Stimulated activated CD4-positive, alpha-beta T cell treated with anti-CD3 and anti-CD28 coated beads, Interleukin-1b, Interleukin-23, amount 100 ng/mL, for 1 hour (primary cell): ENCODE measurements at regions not wholly inside any gene's neighbourhood (a gene's known extent, or its start where the extent isn't known, plus 50 kb on each side); places are given as distances from the start of the nearest gene placed in this dataset.
"Not testable (repeated sequence)": the region's sequence is repeated elsewhere in the genome, so short reads cannot be mapped to it uniquely, and the experiment has no call there.

Experiments
- DNase-seq, 2 donors: peaks; one replicate each; pipeline ENCODE4 v3.0.0-alpha.2; 2020; ENCODE audit warnings: low read depth in 2 of 2

GRCh38 chr6:158920311-158920905 is 79.6 kb downstream of the RSPH3 start:
- DNase-seq = no peak

- no peak for DNase-seq
Observed at GRCh38 chr6:158919865-158920264, 80.1 kb downstream of the RSPH3 start.

GRCh38 chr6:158916617-158917016 is 83.4 kb downstream of the RSPH3 start:
- DNase-seq = no peak

GRCh38 chr6:158914923-158915322 is 85.1 kb downstream of the RSPH3 start:
- DNase-seq = no peak

- no peak for DNase-seq
Observed at GRCh38 chr6:158913580-158913979, 86.4 kb downstream of the RSPH3 start.

GRCh38 chr6:158912655-158913054 is 87.3 kb downstream of the RSPH3 start:
- no peak for DNase-seq

GRCh38 chr6:158911746-158912480 is 88.1 kb downstream of the RSPH3 start:
- DNase-seq = no peak

GRCh38 chr6:158910484-158911440 is 89.2 kb downstream of the RSPH3 start:
- no peak for DNase-seq

- no peak for DNase-seq
Observed at GRCh38 chr6:158909938-158910337, 90.1 kb downstream of the RSPH3 start.

- no peak for DNase-seq
Observed at GRCh38 chr6:158908606-158909005, 89.4 kb upstream of the EZR start.

GRCh38 chr6:158907931-158908330 is 88.8 kb upstream of the EZR start:
- DNase-seq = no peak

- no peak for DNase-seq
Observed at GRCh38 chr6:158906926-158907325, 87.8 kb upstream of the EZR start.

- no peak for DNase-seq
Observed at GRCh38 chr6:158905277-158905676, 86.1 kb upstream of the EZR start.

GRCh38 chr6:158903801-158904200 is 84.6 kb upstream of the EZR start:
- DNase-seq = no peak

GRCh38 chr6:158900663-158901312 is 81.6 kb upstream of the EZR start:
- DNase-seq = no peak

GRCh38 chr6:158897236-158897635 is 78.1 kb upstream of the EZR start:
- DNase-seq = no peak

GRCh38 chr6:158895661-158896060 is 76.5 kb upstream of the EZR start:
- DNase-seq = no peak

- DNase-seq = no peak
Observed at GRCh38 chr6:158894193-158894592, 75.0 kb upstream of the EZR start.

- no peak for DNase-seq
Observed at GRCh38 chr6:158892266-158892665, 73.1 kb upstream of the EZR start.

- not testable (repeated sequence) for DNase-seq
Observed at GRCh38 chr6:158891560-158891959, 72.4 kb upstream of the EZR start.

- DNase-seq = not testable (repeated sequence)
Observed at GRCh38 chr6:158888171-158888570, 69.0 kb upstream of the EZR start.
